NCI-H2029 treated with DMSO at 0.1 percent for 48 hours (cell line): ENCODE measurements at regions not wholly inside any gene's neighbourhood (a gene's known extent, or its start where the extent isn't known, plus 50 kb on each side); places are given as distances from the start of the nearest gene placed in this dataset.
A peak's percentile ranks its signal among the peaks of the same experiment; 100 is the strongest.
"Not testable (repeated sequence)": the region's sequence is repeated elsewhere in the genome, so short reads cannot be mapped to it uniquely, and the experiment has no call there.

ENCODE experiments used
- DNase-seq: peaks from one replicate; lab custom pipeline; 2025; lab: John Stamatoyannopoulos, UW

GRCh38 chr9:78438211-78438610, 141.3 kb downstream of the PSAT1 start:
- DNase-seq: no peak

DNA sequence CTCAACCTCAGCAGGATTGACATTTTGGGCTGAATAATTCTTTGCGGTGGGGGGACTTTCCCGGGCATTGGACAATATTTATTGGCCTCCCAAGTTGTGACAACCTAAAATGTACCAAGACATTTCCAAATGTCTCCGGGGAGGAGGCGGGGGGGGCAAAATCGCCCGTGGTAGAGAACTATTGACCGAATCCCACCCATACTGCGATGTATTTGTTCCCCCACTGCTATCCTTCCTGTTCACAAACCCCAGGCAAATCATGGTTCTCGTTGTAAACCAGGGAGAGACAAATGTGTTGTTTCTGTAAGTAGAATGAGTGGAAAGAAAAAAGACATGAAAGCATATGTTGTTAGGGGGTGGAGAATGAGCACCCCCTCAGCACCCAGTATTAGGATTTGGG, 141.9 kb downstream of the PSAT1 start:
- DNase-seq: no peak

DNA sequence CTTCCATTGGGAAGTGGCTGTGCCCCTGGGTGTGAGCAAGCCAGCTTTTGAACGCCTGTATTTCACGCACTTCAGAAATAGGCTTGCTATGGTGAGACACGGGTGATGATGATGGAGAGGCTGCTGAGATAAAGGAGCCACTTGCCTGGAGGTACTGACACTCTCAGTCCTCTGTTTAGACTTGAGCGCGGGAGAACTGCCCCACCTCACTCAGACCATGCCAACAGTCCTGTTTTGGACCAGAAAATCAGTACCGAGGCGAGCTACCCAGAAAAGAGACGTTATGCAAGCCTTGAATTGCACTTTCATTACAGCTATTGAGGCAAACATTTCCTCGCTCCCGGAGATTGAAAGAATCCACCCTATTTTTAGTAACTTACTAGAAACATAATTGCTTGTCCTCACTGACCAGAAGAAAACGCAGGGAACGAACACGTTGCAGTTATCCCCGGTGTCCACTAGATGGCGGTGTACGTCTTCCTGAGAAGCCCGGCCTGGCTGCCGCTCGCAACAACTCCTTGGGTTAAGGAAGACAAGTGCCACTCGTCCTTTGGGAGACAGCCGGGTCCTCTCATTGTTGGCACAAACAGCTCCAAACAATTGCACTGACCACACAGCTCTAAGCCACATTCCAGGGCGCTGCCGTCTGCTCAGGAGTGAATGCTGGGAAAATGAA, 142.4 kb downstream of the PSAT1 start:
- peak; percentile 84 for DNase-seq

DNA sequence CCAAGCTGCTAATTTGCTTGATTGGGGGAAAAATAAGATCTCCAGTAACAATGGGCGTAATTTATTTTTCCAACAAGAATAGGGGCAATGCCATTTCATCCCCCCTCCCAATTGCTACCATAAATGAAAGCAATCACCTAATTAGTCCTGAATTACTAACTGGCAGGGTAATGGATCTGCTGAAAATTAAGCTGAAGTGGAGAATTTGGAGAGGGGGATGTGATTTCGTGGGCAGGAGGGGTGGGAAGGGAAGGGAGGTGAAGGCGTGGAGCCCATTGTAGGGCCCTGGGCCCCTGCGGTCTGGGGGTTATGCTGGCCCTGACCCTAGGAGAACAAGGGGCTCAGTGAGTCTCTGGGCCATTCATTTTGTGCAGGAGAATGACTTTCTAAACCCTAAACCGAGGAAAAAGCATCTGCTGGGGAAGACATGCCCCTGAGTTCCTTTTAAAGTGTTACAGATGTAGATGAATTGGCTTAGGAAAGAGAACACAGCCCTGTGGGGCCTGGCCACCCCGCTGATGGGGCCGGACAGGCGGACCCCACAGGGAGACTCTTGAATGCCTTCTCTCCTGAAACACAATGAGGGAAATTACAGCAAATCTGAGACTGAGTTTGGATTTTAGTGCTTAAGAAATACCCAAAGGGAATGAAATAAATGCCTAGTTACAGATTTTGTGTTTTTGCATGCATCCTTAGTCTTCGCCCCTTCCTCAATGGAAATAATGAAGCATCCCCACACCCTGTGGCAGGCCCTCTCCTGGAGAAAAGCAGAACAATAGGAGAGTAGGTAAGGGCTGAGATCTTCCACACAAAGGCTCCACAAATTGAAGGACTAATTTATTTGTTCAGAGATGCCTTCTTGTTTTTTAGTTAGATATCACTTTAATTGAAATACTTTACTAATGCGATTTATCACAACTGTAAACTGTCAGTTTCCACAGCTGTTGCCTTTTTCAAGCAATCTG, 143.2 kb downstream of the PSAT1 start:
- DNase-seq: no peak

- no peak for DNase-seq
Observed at GRCh38 chr9:78441396-78441795, 144.5 kb downstream of the PSAT1 start.

DNA sequence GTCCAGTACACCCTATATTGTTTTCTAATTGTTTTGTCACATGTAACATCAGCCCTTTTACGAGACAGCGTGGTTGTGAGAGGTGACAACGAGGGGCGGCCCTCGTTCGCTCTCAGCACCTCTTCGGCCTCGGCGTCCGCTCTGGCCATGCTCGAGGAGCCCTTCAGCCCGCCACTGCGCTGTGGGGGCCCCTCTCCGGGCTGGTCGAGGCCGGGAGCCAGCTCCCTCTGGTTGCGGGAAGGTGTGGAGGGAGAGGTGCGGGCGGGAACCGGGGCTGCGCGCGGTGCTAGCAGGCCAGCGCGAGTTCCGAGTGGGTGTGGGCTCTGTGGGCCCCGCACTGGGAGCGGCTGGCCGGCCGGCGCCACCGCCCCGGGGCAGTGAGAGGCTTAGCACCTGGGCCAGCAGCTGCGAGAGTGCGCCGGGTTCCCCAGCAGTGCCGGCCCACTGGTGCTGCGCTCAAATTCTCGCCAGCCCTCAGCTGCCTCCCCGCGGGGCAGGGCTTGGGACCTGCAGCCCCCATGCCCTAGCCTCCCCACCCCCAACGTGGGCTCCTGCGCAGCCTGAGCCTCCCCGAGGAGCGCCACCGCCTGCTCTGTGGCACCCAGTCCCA, 145.0 kb downstream of the PSAT1 start:
- no peak for DNase-seq

- not testable (repeated sequence) for DNase-seq
Observed at GRCh38 chr9:78442577-78442976, 145.7 kb downstream of the PSAT1 start.

- DNase-seq: no peak
Observed at GRCh38 chr9:78443946-78444345, 147.0 kb downstream of the PSAT1 start.

GRCh38 chr9:78448960-78449673, 152.2 kb downstream of the PSAT1 start:
- DNase-seq: no peak

- DNase-seq: no peak
Observed at GRCh38 chr9:78453450-78453849, 156.5 kb downstream of the PSAT1 start.

GRCh38 chr9:78462611-78463010, 165.7 kb downstream of the PSAT1 start:
- no peak for DNase-seq

- DNase-seq: no peak
Observed at GRCh38 chr9:78463750-78464149, 166.8 kb downstream of the PSAT1 start.

- no peak for DNase-seq
Observed at GRCh38 chr9:78468231-78468630, 171.3 kb downstream of the PSAT1 start.

DNA sequence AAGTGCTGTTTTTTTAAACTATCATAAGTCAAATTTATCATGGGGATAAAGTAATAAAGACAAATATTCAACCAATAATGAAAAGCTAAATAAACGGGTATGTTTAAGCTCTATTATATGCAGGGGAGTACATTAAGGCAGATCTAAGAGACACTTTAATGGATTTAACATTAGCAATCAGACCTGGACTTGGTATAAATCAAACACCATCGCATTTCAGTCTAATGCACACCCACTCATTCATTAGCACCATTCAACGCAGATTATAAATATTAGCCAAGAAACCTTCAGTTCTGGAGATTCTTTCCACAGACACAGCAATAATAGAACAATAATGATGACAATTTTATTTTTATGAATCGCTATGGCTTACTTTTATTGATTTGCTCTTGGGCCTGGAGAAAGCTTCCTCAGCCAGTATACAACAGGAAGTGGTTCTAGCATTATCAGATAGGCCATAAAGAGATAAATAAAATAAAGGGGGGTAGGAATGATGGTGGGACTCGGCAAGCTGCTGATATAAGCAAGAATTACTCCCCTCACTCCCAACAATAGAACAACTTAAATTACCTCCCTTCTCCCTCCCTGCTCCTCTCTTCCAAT, 172.2 kb downstream of the PSAT1 start:
- no peak for DNase-seq

DNA sequence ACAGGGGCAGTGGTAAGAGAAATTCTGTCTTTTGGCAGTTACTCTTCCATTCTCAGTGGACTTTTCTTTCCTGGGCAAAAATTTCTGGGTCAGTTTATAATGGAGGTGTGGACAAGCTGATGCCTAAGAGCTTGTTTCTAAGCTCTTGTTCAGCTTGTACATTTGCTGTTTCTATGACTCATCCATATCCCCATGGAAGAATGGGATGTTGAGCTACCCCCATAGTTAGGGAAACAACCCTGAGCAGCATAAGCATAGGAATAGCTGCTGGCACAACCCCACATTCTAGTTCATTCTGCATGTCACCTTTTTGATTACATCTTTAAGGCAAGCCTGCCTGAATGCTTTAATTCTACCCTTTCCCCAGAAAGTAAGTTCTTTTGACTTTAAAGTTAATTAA, 173.3 kb downstream of the PSAT1 start:
- DNase-seq: no peak

GRCh38 chr9:78470741-78471140, 173.8 kb downstream of the PSAT1 start:
- DNase-seq: no peak

DNA sequence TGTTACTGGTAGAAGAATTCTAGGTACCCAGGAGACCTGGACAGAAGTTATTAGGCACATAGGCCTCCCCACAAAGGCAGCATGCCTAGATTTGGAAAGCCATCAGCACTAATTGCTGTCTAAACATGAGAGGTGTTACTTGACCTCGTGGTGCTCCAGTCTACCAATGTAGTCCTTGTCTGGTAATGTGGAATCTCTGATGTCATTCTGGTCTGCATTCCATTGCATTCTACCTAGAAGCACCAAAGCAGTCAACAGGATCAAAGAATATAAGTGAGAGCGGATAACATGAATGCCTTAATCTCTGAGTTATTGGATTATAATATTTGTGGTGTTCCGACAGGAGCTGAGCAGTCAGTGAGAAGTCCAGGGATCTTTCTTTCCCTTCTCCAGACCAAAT, 175.2 kb downstream of the PSAT1 start:
- DNase-seq: no peak

DNA sequence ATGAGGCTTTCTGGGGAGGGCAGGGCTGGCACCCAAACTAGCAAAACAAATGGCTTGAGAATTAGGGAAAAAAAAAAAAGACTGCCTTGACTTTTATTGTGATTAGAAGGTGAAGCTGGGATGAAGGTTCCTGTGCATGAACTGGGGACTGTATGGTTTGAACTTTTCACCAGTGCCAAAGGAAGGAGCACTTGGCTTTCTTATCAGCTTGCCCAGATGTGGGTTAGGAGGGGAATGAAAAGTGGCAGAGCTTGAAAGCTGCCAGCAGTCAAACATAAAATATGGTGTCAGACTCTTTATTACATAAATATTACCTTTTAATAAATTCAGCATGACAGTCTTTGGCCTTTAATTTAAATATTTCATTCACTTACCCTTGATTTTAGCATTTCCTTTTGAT, 182.5 kb downstream of the PSAT1 start:
- DNase-seq: no peak

- no peak for DNase-seq
Observed at GRCh38 chr9:78486661-78487060, 189.7 kb downstream of the PSAT1 start.

GRCh38 chr9:78490231-78490630, 193.3 kb downstream of the PSAT1 start:
- DNase-seq: no peak

- DNase-seq: no peak
Observed at GRCh38 chr9:78491402-78491801, 194.5 kb downstream of the PSAT1 start.
